ENCODE measurements at regions not wholly inside any gene's neighbourhood (a gene's known extent, or its start where the extent isn't known, plus 50 kb on each side); places are given as distances from the start of the nearest gene placed in this dataset.

DNA sequence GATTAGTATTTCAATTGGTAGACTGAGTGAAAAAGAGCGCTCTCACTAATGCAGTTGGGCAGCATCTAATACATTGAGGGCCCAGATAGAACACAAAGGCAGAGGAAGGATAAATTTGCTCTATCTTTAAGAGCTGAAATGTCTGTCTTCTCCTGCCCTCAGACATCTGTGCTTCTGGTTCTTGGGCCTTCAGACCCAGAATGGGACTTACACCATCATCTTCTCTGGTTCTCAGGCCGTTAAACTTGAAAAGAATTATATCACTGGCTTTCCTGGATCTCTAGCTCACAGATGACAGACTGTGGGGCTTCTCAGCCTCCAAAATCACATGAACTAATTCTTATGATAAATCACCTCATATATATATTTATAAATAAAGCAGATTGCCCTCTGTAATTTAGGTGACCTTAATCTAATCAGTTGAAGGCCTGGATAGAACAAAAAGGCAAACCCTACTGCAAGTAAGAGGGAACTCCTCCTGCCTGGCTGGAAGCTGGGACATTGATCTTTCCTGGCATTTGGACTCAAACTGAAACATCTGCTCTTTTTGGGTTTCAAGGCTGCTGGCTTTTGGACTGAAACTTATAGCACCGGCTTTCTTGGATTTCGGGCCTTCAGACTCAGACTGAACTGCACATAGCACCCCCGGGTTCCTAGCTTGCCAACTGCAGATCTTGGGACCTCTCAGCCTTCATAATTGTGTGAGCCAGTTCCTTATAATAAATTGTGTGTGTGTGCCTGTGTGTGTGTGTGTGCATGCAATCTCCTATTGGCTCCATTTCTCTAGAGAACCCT lies 390.4 kb upstream of the PLXNA2 start:
- no peak for DNase-seq (ENCODE audit: low read depth)
- in situ Hi-C loops (cut with HindIII; ENCODE audit: low pct_unique_long_range_greater_than_20kb, low sequenced_read_pairs): no loop called here

DNA sequence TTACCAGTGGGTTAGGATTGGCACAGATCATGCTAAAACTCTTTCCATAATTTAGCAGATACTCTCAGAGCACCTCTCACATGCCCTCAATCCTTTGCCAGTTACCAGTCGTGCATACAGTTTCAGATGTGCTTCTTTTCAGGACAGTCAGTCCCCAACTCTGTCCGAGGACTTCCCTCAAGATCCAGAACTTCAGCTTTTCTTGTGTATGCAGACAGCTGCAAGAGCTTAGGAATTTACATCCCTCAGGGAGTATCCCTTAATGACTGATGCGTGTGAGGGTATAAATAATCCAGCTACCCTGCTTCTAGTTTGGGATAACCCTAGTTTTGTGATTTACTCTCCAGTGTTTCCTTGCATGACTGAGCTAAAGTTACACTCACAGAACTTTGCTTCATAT lies 393.0 kb upstream of the PLXNA2 start:
- DNase-seq (ENCODE audit: low read depth): no peak
- in situ Hi-C loops (cut with HindIII; ENCODE audit: low pct_unique_long_range_greater_than_20kb, low sequenced_read_pairs): no loop called here

DNA sequence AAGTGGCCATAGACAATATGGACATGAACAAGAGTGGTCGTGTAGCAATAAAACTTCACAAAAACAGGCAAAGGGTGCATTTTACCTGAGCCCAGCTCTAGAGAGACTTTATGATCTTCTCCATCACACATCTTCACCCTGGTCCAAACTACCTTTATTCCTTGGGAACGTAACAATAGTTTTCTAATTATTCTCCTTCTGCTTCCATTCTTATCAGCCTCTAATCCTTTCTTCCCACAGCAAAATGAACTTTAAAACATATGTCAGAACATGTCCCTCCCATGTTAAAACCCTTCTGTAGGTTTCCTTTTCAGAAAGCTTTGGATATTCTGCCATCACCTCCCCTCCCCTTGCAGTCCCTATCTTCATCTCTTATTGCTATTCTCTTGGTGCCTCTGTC lies 395.2 kb upstream of the PLXNA2 start:
- no peak for DNase-seq (ENCODE audit: low read depth)
- in situ Hi-C loops (cut with HindIII; ENCODE audit: low pct_unique_long_range_greater_than_20kb, low sequenced_read_pairs): no loop called here

DNA sequence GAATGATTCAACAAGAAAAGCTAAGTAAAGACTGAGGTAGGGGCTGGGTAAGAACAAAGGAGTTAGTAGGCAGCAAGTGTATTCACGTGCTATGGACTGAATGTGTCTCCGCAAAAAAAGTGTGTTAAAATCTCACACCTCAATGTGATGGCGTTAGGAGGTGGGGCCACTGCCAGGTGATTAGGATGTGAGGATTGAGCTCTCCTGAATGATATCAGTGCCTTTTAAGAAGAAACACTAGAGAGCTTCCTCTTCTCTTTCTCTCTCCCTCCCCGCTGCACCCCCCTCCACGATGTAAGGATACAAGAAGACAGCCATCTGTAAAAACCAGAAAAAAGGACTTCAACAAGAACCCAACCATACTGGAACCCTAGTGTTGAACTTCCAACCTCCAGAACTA lies 396.1 kb upstream of the PLXNA2 start:
- in situ Hi-C loops (cut with HindIII; ENCODE audit: low pct_unique_long_range_greater_than_20kb, low sequenced_read_pairs): no loop called here
- DNase-seq (ENCODE audit: low read depth): no peak

DNA sequence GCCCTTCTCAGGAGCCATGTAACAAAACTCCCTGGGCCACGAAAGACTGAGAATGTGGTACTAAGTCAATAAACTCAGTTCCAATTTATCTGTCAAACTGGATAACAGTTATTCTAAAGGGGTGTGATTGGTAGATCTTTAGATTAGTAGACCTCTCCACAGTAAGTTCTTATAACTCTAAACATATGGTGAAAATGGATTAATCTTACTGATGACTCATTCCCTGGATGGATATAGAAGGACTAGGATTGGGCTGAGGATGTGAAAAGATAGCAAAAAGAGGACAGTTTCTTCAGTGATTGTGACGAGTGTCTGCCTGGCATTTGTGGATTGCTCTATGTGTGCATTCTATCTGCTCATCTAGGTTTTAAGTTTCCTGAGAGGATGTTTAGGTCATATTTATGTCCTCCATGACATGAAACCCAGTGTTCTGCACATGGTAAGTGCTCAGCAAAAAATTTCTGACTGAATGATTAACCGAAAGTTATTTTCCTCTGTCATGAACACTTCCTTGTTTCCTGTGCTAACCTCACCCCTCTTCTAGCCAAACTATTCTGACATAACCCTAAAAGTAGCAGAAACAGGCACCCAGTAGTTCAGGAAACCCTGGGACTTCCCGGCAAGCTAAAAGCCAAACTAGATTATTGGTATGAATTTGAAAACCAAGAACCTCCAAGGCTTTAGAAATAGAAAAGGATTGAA lies 397.5 kb upstream of the PLXNA2 start:
- in situ Hi-C loops (cut with HindIII; ENCODE audit: low pct_unique_long_range_greater_than_20kb, low sequenced_read_pairs): no loop called here
- DNase-seq (ENCODE audit: low read depth): no peak

DNA sequence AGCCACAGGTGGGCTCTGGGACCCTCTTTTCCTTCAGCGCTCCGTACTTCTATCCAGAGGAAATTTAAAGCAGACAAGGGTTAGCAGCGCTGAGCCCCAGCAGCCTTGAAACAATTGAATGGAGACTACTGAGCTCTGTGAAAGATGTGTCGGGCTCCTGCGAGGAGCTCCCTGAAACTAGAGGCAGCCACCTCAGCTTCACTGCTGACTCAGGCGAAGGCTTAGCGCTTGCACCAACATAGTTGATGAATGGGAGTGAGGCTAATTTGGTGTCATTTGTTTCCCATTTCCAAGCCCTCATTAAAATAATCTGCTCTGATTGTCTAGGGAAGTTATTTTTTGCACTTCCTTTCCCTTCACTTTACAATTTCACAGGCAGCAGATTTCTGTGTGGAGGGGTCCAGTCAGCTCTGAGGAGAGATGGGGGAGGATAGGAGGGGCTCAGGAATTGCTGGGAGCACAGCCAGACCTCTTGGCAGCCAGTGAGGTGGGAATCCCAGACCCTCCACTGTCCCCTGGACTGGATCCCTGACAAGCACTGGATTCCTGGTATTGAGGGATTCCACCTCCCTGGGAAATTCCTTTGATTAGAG lies 398.9 kb upstream of the PLXNA2 start:
- in situ Hi-C loops (cut with HindIII; ENCODE audit: low pct_unique_long_range_greater_than_20kb, low sequenced_read_pairs): no loop called here
- DNase-seq (ENCODE audit: low read depth): no peak

DNA sequence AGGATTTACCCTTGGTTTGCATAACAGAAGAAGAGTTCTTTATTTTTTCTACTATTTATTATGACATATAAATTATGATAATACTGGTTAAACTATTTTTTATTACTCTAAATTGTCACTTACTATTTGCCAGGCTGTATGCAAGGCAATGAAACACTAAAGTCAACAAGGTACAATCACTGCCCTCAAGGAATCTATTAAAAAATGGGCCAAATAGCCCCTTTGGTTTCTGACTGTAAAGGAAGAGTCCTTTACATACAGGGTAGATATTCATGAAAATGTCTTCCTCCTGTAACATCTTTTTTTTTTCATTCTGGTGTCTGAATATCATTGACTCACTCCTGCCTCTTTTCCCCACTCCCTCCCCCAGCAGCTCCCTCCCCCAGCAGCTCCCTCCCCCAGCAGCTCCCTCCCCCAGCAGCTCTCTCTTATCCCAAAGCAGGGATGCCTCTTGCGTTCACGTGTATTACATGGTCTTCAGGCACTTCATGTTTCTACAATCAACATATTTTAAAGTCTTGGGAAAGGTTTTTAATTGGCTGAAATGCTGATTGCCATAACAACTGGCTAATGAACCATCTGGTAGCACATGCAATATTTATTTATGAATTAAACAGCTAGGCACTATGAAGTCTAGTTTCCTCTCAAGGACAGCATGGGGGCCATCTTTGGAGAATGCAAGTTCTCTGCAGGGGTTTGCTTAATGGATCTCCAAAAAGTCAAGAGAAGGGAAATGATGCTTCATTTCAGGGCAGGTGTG lies 400.4 kb upstream of the PLXNA2 start:
- DNase-seq (ENCODE audit: low read depth): no peak
- in situ Hi-C loops (cut with HindIII; ENCODE audit: low pct_unique_long_range_greater_than_20kb, low sequenced_read_pairs): no loop called here

DNA sequence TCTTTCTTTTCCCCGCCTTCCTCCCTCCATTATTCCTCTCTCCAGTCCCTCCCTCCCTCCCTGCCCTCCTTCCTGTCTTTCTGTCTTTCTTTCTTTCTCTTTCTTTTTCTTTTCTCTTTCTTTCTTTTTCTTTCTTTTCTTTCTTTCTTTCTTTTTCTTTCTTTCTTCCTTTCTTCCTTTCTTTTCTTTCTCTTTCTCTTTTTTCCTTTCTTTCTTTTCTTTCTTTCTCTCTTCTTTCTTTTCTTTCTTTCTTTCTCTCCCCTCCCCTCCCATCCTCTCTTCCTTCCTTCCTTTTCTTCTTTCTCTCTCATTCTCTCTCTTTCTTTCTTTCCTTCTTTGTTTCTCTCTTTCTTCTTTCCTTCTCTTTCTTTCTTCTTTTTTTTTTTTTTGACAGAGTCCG lies 402.2 kb upstream of the PLXNA2 start:
- in situ Hi-C loops (cut with HindIII; ENCODE audit: low pct_unique_long_range_greater_than_20kb, low sequenced_read_pairs): no loop called here
- DNase-seq (ENCODE audit: low read depth): no peak

DNA sequence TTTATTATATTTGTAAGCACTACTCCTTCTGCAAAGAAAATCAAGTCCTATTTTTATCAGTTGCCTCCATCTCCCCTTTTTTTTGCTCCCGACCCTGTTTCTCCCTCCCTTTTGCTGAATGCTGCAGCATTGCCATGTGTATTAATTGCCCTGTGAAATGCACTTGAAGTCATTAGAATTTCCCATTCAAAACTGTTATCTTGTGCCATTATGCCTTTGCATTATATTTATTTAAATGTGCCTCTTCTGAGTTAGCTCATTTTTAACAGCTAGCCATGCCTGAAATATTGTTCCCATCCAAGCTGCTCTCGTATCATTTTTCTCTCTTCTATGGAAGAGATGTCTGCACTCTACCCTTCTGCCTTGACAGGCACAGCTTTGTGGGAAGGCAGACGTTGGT lies 404.0 kb upstream of the PLXNA2 start:
- in situ Hi-C loops (cut with HindIII; ENCODE audit: low pct_unique_long_range_greater_than_20kb, low sequenced_read_pairs): no loop called here
- DNase-seq (ENCODE audit: low read depth): no peak

DNA sequence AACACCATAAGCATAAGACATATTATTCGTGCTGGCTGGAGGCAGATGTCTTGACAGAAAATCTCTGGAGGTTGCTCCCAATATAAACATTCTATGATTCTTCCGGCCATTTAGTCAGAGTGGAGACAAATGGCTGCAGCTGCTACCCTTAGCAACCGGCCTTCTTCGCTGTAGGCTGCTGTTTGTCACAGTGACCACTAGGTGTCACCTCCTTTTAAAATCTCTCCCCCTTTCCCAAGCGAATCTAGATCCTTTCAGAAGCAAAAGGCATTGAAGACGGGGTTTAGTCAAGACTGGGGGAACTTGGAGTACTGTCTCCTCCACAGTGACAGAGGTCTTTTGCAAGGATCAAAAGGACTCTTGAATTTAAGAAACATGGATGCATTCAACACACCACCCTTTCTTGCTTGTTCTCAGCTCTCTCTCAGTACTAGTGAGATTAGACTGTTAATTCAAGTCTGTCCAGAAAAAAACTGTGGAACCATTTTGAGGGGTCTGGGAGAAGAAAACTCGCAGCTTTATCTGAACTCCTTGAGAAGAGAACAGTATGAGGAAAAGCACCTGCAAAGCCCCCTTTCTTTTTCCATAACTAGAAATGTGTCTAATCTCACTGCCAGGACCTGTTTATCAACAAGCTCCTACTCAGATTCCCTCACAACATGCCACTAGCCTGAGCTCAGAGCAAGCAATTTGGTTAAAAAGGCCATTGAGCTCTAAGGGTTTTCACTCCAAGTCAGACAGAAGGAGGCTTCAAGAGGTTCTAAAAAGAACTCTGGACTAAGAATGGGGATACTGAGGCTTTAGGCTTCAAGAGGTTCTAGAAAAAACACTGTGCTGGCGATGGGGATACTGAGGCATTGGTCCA lies 408.3 kb upstream of the PLXNA2 start:
- in situ Hi-C loops (cut with HindIII; ENCODE audit: low pct_unique_long_range_greater_than_20kb, low sequenced_read_pairs): no loop called here
- peak; percentile 60 for DNase-seq (ENCODE audit: low read depth)

DNA sequence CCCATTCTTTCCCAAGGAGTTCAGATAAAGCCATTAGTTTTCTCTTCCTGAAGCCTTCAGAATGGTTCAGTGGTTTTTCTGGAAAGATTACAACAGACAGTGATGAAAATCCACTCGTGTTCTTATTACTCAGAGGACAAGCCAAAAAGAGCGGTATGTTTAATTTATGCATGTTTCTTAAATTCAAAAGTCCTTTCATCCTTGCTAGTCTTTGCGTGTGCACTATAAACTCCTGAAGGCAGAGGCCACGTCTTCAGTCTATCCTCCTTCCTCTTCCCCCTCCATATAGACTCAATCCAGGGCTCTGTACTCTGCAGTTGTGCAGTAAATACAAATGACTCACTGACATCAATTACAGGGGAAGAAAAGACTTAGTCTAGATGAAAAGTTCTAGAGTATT lies 409.2 kb upstream of the PLXNA2 start:
- in situ Hi-C loops (cut with HindIII; ENCODE audit: low pct_unique_long_range_greater_than_20kb, low sequenced_read_pairs): no loop called here
- no peak for DNase-seq (ENCODE audit: low read depth)

DNA sequence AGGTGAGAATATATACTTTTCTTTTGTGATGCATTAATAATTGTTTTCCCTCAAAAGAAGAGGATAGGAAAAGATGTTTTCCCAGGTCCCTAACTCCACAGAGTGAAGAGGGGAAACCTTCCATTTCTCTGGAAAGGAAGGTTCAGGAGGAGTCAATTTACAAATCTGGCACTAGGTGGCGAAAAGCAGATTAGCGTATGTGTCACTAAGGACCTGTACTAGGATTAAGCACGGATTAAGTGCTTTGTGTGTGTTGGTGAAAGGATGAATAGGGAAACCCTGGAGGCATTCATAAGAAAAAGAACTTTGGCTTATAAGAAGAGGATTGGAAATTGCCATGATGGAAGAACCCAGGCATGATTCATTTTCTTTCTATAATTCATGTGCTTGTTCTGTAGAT lies 410.1 kb upstream of the PLXNA2 start:
- peak; percentile 9 for DNase-seq (ENCODE audit: low read depth)

DNA sequence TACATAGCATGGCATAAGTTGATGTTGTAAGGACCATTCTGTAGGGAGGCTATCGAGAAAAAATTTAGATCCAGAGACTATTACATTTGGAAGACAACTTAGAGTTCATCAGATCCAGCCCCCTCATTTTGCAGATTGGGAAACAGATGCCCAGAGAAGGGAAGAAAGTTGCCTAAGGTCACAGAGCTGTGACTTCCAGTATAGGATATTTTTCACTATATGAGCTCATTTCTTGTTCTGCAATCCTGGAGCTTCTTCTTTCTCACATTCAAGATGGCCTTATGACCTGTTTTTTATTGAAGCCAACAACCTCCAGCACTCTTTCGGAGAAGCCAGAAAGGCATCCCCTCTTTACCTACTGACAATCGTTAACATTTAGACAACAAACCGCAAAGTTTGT lies 421.8 kb upstream of the PLXNA2 start:
- DNase-seq (ENCODE audit: low read depth): no peak
- in situ Hi-C loops (cut with HindIII; ENCODE audit: low pct_unique_long_range_greater_than_20kb, low sequenced_read_pairs): no loop called here

More for the DNA sequence above, 410.1 kb upstream of the PLXNA2 start:
- in situ Hi-C loops (cut with HindIII; ENCODE audit: low pct_unique_long_range_greater_than_20kb, low sequenced_read_pairs): no loop called here

DNA sequence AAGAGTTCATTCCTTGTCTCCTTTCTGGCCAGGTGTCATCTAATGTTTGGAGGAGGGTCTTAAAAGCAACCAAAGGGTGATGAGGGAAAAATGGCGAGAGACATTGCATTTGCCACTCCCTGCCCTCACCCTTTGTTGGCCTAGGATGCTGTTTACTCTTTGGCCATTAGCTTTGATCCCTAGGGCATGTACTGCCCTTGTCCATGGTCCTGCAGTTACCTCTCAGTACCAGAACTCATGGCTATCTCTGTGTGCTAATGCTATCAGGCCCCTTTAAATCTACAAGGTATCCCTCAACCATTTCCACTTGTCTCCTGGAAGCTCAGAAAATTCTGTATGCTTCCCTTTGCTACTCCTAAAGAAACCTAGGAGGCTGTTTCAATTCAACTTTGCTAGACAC lies 424.8 kb upstream of the PLXNA2 start:
- DNase-seq (ENCODE audit: low read depth): no peak
- in situ Hi-C loops (cut with HindIII; ENCODE audit: low pct_unique_long_range_greater_than_20kb, low sequenced_read_pairs): no loop called here

DNA sequence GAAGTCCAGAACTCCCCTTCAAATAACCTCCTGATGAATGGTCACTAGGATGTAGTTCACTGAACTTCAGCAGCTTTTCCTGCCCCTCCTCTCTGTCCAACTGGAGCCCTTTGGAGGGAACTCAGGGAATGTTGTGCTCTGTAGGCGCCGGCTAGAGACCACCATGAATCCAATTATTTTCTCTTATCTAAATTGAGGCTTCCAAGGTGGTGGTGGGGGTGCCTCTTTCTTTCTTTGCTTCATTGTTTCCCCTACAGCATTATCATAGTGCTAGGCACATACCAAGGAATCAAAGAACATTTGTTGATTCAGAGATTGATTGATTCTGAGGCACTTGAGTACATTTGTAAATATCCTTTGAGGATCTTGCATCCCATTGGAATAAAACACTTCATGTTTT lies 426.6 kb upstream of the PLXNA2 start:
- in situ Hi-C loops (cut with HindIII; ENCODE audit: low pct_unique_long_range_greater_than_20kb, low sequenced_read_pairs): no loop called here
- no peak for DNase-seq (ENCODE audit: low read depth)

DNA sequence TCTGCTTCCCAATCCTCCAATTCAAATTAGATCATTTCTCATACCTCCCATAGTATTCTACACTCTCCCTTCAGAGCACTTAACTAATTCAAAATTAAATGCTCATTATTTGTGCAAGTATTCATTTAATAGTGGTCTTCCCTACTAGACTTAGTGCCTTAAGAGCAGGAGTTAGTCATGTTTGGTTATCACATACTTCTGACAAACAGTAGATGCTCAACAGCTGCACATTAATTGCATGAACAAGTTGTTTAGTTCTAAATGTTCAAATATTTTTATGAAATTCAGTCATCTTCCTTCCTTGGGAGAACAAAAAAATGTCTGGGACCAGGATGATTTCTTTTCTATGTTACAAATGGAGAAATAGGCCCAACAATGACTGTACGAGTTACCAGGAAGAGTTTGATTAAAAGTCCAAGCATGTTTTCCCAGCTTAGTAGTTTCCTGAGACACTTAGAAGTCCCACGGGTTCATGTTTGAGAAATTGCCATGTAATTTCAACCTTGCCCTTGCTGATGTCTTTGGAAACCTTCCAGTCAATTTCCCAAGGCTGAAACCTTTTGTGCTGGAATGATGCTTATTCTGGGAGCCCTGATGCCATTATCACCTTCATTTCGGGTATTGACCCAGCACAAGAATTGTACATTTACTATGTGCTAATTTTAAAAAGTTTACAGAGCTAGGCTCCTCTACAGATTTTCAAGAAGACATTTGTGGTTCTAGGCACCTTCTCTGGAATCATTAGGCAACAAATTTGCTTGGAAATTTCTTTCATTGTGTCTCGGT lies 437.9 kb upstream of the PLXNA2 start:
- in situ Hi-C loops (cut with HindIII; ENCODE audit: low pct_unique_long_range_greater_than_20kb, low sequenced_read_pairs): no loop called here

DNA sequence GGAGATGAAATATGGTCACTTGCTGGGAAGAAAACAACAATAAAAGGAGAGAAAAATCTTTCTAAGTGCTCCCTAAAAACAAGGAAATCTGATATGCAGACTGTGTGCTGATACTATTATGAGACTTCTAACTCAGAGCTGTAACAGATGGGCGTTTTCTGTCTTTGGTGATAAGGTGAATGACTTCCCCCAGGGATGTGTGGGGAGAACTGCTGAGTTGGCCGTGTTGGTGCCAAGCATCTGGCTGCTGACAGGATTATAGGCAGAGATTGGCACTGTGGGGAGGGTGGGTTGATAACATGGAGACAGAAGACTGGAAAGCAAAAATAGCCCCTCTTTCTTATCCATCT lies 438.5 kb upstream of the PLXNA2 start:
- in situ Hi-C loops (cut with HindIII; ENCODE audit: low pct_unique_long_range_greater_than_20kb, low sequenced_read_pairs): no loop called here
- no peak for DNase-seq (ENCODE audit: low read depth)

More for the DNA sequence above, 437.9 kb upstream of the PLXNA2 start:
- DNase-seq (ENCODE audit: low read depth): no peak
